ENCODE measurements at regions not wholly inside any gene's neighbourhood (a gene's known extent, or its start where the extent isn't known, plus 50 kb on each side); places are given as distances from the start of the nearest gene placed in this dataset.

DNA sequence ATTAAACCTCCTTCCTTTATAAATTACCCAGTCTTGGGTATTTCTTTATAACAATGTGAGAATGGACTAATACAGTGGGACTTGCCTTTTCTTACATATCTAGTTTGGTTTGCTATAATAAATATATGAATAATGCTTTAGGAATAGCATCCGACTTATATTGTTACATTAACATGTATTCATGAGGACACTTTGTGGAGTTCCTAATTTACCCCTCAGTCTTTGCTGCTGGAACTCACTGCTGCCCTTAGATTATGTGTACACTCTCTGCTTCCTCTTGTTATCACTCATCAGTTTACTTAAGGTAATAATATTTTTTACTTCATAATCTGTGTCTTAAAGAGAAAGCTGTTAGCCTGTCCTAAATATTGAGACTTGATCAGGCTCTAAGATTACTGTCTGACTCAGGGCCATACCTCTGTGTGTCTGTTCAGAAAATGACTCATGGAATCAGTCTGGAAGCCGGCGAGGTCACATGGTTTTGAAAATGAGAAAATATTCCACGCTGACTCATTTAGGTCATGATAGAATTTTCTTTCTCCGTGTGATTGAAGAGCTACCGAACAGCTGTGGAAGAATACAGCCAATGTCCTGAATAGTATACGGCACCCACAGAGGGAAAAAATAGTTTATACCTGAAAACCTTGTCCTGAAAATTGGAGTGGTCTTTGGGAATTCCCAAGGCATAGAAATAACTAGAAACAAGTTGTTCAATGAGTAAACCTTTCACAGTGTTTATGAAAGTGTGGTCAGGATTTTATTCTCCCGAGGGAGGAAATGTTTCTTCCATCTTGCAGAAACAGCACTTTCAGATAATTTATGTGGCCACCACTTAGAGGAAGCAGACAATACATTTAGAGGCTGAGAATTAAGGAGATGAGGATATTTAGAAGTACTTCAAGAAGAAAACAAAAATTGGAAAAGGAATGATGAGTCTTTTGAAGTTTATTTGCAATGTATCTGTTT, 156.4 kb downstream of the DSEL start:
- H3K4me3 Mint-ChIP-seq = no peak overlapping the region
- intact Hi-C loops (cut with micrococcal nuclease) = no loop called here
- peak in 1 of 3 donors; percentile 12 for DNase-seq
- no peaks in the 10 kb centered on the region for H3K36me3 ChIP-seq (replicated peaks in 1 of 2; ENCODE audit: control insufficient read depth in 1 of 2, insufficient read depth in 2 of 2, low read length in 2 of 2)
- no peak overlapping the region for H3K4me2 ChIP-seq (replicated peaks; ENCODE audit: extremely low read depth, low read length, poor library complexity, severe bottlenecking)
- no peaks in the 10 kb centered on the region for H3K27me3 ChIP-seq (ENCODE audit: control insufficient read depth in 2 of 2, insufficient read depth in 2 of 2, low read length in 2 of 2)
- H3K79me2 ChIP-seq (ENCODE audit: insufficient read depth, low read length) = no peaks in the 10 kb centered on the region
- no peak overlapping the region for H3K9ac ChIP-seq (ENCODE audit: insufficient read depth, low read length, poor library complexity, severe bottlenecking)
- H3K9me3 Mint-ChIP-seq = peaks cover 0 to 11% (median under 1%) of the 10 kb centered on the region in 7 donors
- no peaks in the 10 kb centered on the region for H4K20me1 ChIP-seq (ENCODE audit: insufficient read depth, low read length)
- H3K4me1 ChIP-seq (ENCODE audit: control insufficient read depth in 1 of 2, insufficient read depth in 2 of 2, low read length in 2 of 2) = no peaks in the 10 kb centered on the region
- H3K9me3 ChIP-seq (replicated peaks in 1 of 2; ENCODE audit: control insufficient read depth in 1 of 2, insufficient read depth in 1 of 2, low read length in 2 of 2) = no peaks in the 10 kb centered on the region
- no peak overlapping the region for H3K4me3 ChIP-seq (replicated peaks in 1 of 3; ENCODE audit: low read depth in 2 of 3, low read length in 3 of 3)
- H3K27ac ChIP-seq (ENCODE audit: low read depth in 1 of 2, low read length in 2 of 2) = no peak overlapping the region
- WGBS (ENCODE audit: insufficient coverage) = 14% methylated on average over 3 of the region's 8 CpGs
- H3K27ac Mint-ChIP-seq = no peak overlapping the region
- no peak for TF ChIP-seq CTCF (IDR thresholded peaks at IDR 0.05)
- no peaks in the 10 kb centered on the region for H3K36me3 Mint-ChIP-seq
- H2AFZ ChIP-seq (ENCODE audit: insufficient read depth, low read depth, low read length, poor library complexity, severe bottlenecking) = no peak overlapping the region
- H3K4me1 Mint-ChIP-seq = no peaks in the 10 kb centered on the region
- H3K27me3 Mint-ChIP-seq (ENCODE audit: low read depth in 3 of 3) = no peaks in the 10 kb centered on the region

DNA sequence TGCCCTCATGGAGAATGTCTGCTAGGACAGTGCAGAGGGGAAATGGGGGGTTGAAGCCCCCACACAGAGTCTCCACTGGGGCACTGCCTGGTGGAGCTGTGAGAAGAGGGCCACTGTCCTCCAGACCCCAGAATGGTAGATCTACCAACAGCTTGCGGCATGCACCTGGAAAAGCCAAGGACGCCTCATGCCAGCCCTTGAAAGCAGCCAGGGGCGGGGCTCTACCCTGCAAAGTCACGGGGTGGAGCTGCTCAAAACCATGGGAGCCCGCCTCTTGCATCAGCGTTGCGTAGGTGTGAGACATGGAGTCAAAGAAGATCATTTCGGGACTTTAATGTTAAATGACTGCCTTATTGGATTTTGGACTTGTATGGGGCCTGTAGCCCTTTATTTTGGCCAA, 157.6 kb downstream of the DSEL start:
- no peaks in the 10 kb centered on the region for H3K79me2 ChIP-seq (ENCODE audit: insufficient read depth, low read length)
- 91% methylated on average over 5 of the region's 8 CpGs for WGBS (ENCODE audit: insufficient coverage)
- no peak overlapping the region for H2AFZ ChIP-seq (ENCODE audit: insufficient read depth, low read depth, low read length, poor library complexity, severe bottlenecking)
- H3K4me1 Mint-ChIP-seq = no peaks in the 10 kb centered on the region
- DNase-seq = no peak
- H3K4me1 ChIP-seq (ENCODE audit: control insufficient read depth in 1 of 2, insufficient read depth in 2 of 2, low read length in 2 of 2) = no peaks in the 10 kb centered on the region
- H3K36me3 ChIP-seq (replicated peaks in 1 of 2; ENCODE audit: control insufficient read depth in 1 of 2, insufficient read depth in 2 of 2, low read length in 2 of 2) = no peaks in the 10 kb centered on the region
- no peaks in the 10 kb centered on the region for H3K9me3 ChIP-seq (replicated peaks in 1 of 2; ENCODE audit: control insufficient read depth in 1 of 2, insufficient read depth in 1 of 2, low read length in 2 of 2)
- H3K4me2 ChIP-seq (replicated peaks; ENCODE audit: extremely low read depth, low read length, poor library complexity, severe bottlenecking) = no peak overlapping the region
- H3K27ac ChIP-seq (ENCODE audit: low read depth in 1 of 2, low read length in 2 of 2) = no peak overlapping the region
- H3K4me3 Mint-ChIP-seq = no peak overlapping the region
- no peaks in the 10 kb centered on the region for H3K36me3 Mint-ChIP-seq
- no peak overlapping the region for H3K4me3 ChIP-seq (replicated peaks in 1 of 3; ENCODE audit: low read depth in 2 of 3, low read length in 3 of 3)
- intact Hi-C loops (cut with micrococcal nuclease) = no loop called here
- H3K27me3 ChIP-seq (ENCODE audit: control insufficient read depth in 2 of 2, insufficient read depth in 2 of 2, low read length in 2 of 2) = no peaks in the 10 kb centered on the region
- no peaks in the 10 kb centered on the region for H4K20me1 ChIP-seq (ENCODE audit: insufficient read depth, low read length)
- no peak overlapping the region for H3K27ac Mint-ChIP-seq
- no peak for TF ChIP-seq CTCF (IDR thresholded peaks at IDR 0.05)
- no peak overlapping the region for H3K9ac ChIP-seq (ENCODE audit: insufficient read depth, low read length, poor library complexity, severe bottlenecking)
- H3K9me3 Mint-ChIP-seq = peaks cover 0 to 11% (median 1%) of the 10 kb centered on the region in 7 donors
- no peaks in the 10 kb centered on the region for H3K27me3 Mint-ChIP-seq (ENCODE audit: low read depth in 3 of 3)
